ENCODE measurements at regions not wholly inside any gene's neighbourhood (a gene's known extent, or its start where the extent isn't known, plus 50 kb on each side); places are given as distances from the start of the nearest gene placed in this dataset.
"Not testable (repeated sequence)": the region's sequence is repeated elsewhere in the genome, so short reads cannot be mapped to it uniquely, and the experiment has no call there.

GRCh38 chr11:33527738-33528137 lies 172.9 kb downstream of the C11orf91 start:
- H3K27ac Mint-ChIP-seq; H3K27me3 ChIP-seq (ENCODE audit: insufficient read depth, low read length); DNase-seq; H3K9me3 ChIP-seq (ENCODE audit: control insufficient read depth in 1 of 2, low read length in 2 of 2); H3K4me3 Mint-ChIP-seq; POLR2A ChIA-PET (ENCODE audit: partially characterized antibody); H3K36me3 Mint-ChIP-seq; intact Hi-C loops (cut with micrococcal nuclease); H3K4me1 ChIP-seq (ENCODE audit: insufficient read depth, low read length); H3K36me3 ChIP-seq (ENCODE audit: insufficient read depth, low read length); H3K27ac ChIP-seq (ENCODE audit: low read depth, low read length); H3K4me1 Mint-ChIP-seq; CTCF ChIA-PET (ENCODE audit: partially characterized antibody); H3K27me3 Mint-ChIP-seq; H3K4me3 ChIP-seq (ENCODE audit: low read length in 2 of 2): not testable (repeated sequence)
- peaks cover 3 to 36% (median 12%) of the 10 kb centered on the region in 8 donors for H3K9me3 Mint-ChIP-seq

- Mint-ChIP-seq H3K27ac (no peak overlapping the region), H3K36me3 (peaks cover 0 to 1% of the 10 kb centered on the region in 2 donors), H3K27me3 (peaks cover 12 to 14% of the 10 kb centered on the region in 2 donors), H3K9me3 (peaks cover 3 to 36% (median 12%) of the 10 kb centered on the region in 8 donors), H3K4me1 (no peaks in the 10 kb centered on the region), H3K4me3 (no peak overlapping the region)
- Histone ChIP-seq H3K27me3 (ENCODE audit: insufficient read depth, low read length) (no peaks in the 10 kb centered on the region), H3K36me3 (ENCODE audit: insufficient read depth, low read length) (no peaks in the 10 kb centered on the region), H3K9me3 (ENCODE audit: control insufficient read depth in 1 of 2, low read length in 2 of 2) (no peaks in the 10 kb centered on the region), H3K27ac (ENCODE audit: low read depth, low read length) (no peak overlapping the region), H3K4me3 (ENCODE audit: low read length in 2 of 2) (no peak overlapping the region), H3K4me1 (ENCODE audit: insufficient read depth, low read length) (no peaks in the 10 kb centered on the region)
- intact Hi-C loops (cut with micrococcal nuclease): no loop called here
- DNase-seq: no peak
- POLR2A ChIA-PET (ENCODE audit: partially characterized antibody): no interaction called here
- CTCF ChIA-PET (ENCODE audit: partially characterized antibody): no interaction called here
Measured at GRCh38 chr11:33525789-33526188, 174.8 kb downstream of the C11orf91 start.

- DNase-seq: no peak
- H3K27me3 Mint-ChIP-seq: peaks cover 14 to 19% of the 10 kb centered on the region in 2 donors
- peaks cover 0 to 15% (median 4%) of the 10 kb centered on the region in 8 donors for H3K9me3 Mint-ChIP-seq
- no peaks in the 10 kb centered on the region for H3K4me1 ChIP-seq (ENCODE audit: insufficient read depth, low read length)
- H3K36me3 ChIP-seq (ENCODE audit: insufficient read depth, low read length): no peaks in the 10 kb centered on the region
- CTCF ChIA-PET (ENCODE audit: partially characterized antibody): no interaction called here
- no peak overlapping the region for H3K4me3 Mint-ChIP-seq
- intact Hi-C loops (cut with micrococcal nuclease): no loop called here
- no peaks in the 10 kb centered on the region for H3K9me3 ChIP-seq (ENCODE audit: control insufficient read depth in 1 of 2, low read length in 2 of 2)
- H3K27ac Mint-ChIP-seq: no peak overlapping the region
- no peaks in the 10 kb centered on the region for H3K27me3 ChIP-seq (ENCODE audit: insufficient read depth, low read length)
- H3K4me3 ChIP-seq (ENCODE audit: low read length in 2 of 2): no peak overlapping the region
- H3K27ac ChIP-seq (ENCODE audit: low read depth, low read length): no peak overlapping the region
- no peaks in the 10 kb centered on the region for H3K4me1 Mint-ChIP-seq
- no peaks in the 10 kb centered on the region for H3K36me3 Mint-ChIP-seq
- POLR2A ChIA-PET (ENCODE audit: partially characterized antibody): no interaction called here
Measured at GRCh38 chr11:33521384-33521783, 179.2 kb downstream of the C11orf91 start.

GRCh38 chr11:33520112-33520511 lies 180.5 kb downstream of the C11orf91 start:
- intact Hi-C loops (cut with micrococcal nuclease): no loop called here
- CTCF ChIA-PET (ENCODE audit: partially characterized antibody): no interaction called here
- Mint-ChIP-seq H3K9me3 (peaks cover 0 to 7% (median 0%) of the 10 kb centered on the region in 8 donors), H3K27me3 (peaks cover 12 to 21% of the 10 kb centered on the region in 2 donors), H3K36me3 (no peaks in the 10 kb centered on the region), H3K27ac (no peak overlapping the region), H3K4me1 (no peaks in the 10 kb centered on the region), H3K4me3 (no peak overlapping the region)
- H3K4me3 ChIP-seq (ENCODE audit: low read length in 2 of 2): no peak overlapping the region
- no peaks in the 10 kb centered on the region for H3K4me1 ChIP-seq (ENCODE audit: insufficient read depth, low read length)
- POLR2A ChIA-PET (ENCODE audit: partially characterized antibody): no interaction called here
- H3K27me3 ChIP-seq (ENCODE audit: insufficient read depth, low read length): no peaks in the 10 kb centered on the region
- no peaks in the 10 kb centered on the region for H3K36me3 ChIP-seq (ENCODE audit: insufficient read depth, low read length)
- DNase-seq: no peak
- no peak overlapping the region for H3K27ac ChIP-seq (ENCODE audit: low read depth, low read length)
- H3K9me3 ChIP-seq (ENCODE audit: control insufficient read depth in 1 of 2, low read length in 2 of 2): no peaks in the 10 kb centered on the region

GRCh38 chr11:33515347-33515746 lies 185.3 kb downstream of the C11orf91 start:
- Mint-ChIP-seq H3K4me1 (no peaks in the 10 kb centered on the region), H3K27ac (no peak overlapping the region), H3K4me3 (no peak overlapping the region), H3K9me3 (peaks cover 0 to 2% (median 0%) of the 10 kb centered on the region in 8 donors), H3K36me3 (no peaks in the 10 kb centered on the region), H3K27me3 (peaks cover 17 to 18% of the 10 kb centered on the region in 2 donors)
- no peak for DNase-seq
- H3K4me3 ChIP-seq (ENCODE audit: low read length in 2 of 2): no peak overlapping the region
- H3K27ac ChIP-seq (ENCODE audit: low read depth, low read length): no peak overlapping the region
- intact Hi-C loops (cut with micrococcal nuclease): no loop called here
- CTCF ChIA-PET (ENCODE audit: partially characterized antibody): no interaction called here
- no peaks in the 10 kb centered on the region for H3K36me3 ChIP-seq (ENCODE audit: insufficient read depth, low read length)
- no peaks in the 10 kb centered on the region for H3K4me1 ChIP-seq (ENCODE audit: insufficient read depth, low read length)
- POLR2A ChIA-PET (ENCODE audit: partially characterized antibody): no interaction called here
- H3K27me3 ChIP-seq (ENCODE audit: insufficient read depth, low read length): no peaks in the 10 kb centered on the region
- no peaks in the 10 kb centered on the region for H3K9me3 ChIP-seq (ENCODE audit: control insufficient read depth in 1 of 2, low read length in 2 of 2)

GRCh38 chr11:33514079-33514925 lies 186.3 kb downstream of the C11orf91 start:
- Histone ChIP-seq H3K36me3 (ENCODE audit: insufficient read depth, low read length) (no peaks in the 10 kb centered on the region), H3K9me3 (ENCODE audit: control insufficient read depth in 1 of 2, low read length in 2 of 2) (no peaks in the 10 kb centered on the region), H3K4me1 (ENCODE audit: insufficient read depth, low read length) (no peaks in the 10 kb centered on the region), H3K4me3 (ENCODE audit: low read length in 2 of 2) (no peak overlapping the region), H3K27me3 (ENCODE audit: insufficient read depth, low read length) (no peaks in the 10 kb centered on the region), H3K27ac (ENCODE audit: low read depth, low read length) (no peak overlapping the region)
- POLR2A ChIA-PET (ENCODE audit: partially characterized antibody): no interaction called here
- no peak for DNase-seq
- no peaks in the 10 kb centered on the region for H3K4me1 Mint-ChIP-seq
- no peak overlapping the region for H3K4me3 Mint-ChIP-seq
- CTCF ChIA-PET (ENCODE audit: partially characterized antibody): no interaction called here
- peaks cover 0 to 2% (median 0%) of the 10 kb centered on the region in 8 donors for H3K9me3 Mint-ChIP-seq
- peaks cover 14 to 17% of the 10 kb centered on the region in 2 donors for H3K27me3 Mint-ChIP-seq
- no peak overlapping the region for H3K27ac Mint-ChIP-seq
- H3K36me3 Mint-ChIP-seq: no peaks in the 10 kb centered on the region
- intact Hi-C loops (cut with micrococcal nuclease): no loop called here

GRCh38 chr11:33509632-33510031 lies 191.0 kb downstream of the C11orf91 start:
- no peak overlapping the region for H3K27ac Mint-ChIP-seq
- Histone ChIP-seq H3K4me3 (ENCODE audit: low read length in 2 of 2) (no peak overlapping the region), H3K27ac (ENCODE audit: low read depth, low read length) (no peak overlapping the region), H3K36me3 (ENCODE audit: insufficient read depth, low read length) (no peaks in the 10 kb centered on the region), H3K9me3 (ENCODE audit: control insufficient read depth in 1 of 2, low read length in 2 of 2) (no peaks in the 10 kb centered on the region), H3K27me3 (ENCODE audit: insufficient read depth, low read length) (no peaks in the 10 kb centered on the region), H3K4me1 (ENCODE audit: insufficient read depth, low read length) (no peaks in the 10 kb centered on the region)
- POLR2A ChIA-PET (ENCODE audit: partially characterized antibody): no interaction called here
- DNase-seq: no peak
- peaks cover 12 to 18% of the 10 kb centered on the region in 2 donors for H3K27me3 Mint-ChIP-seq
- CTCF ChIA-PET (ENCODE audit: partially characterized antibody): no interaction called here
- intact Hi-C loops (cut with micrococcal nuclease): no loop called here
- no peak overlapping the region for H3K4me3 Mint-ChIP-seq
- no peaks in the 10 kb centered on the region for H3K36me3 Mint-ChIP-seq
- peaks cover 0 to 2% (median 0%) of the 10 kb centered on the region in 8 donors for H3K9me3 Mint-ChIP-seq
- H3K4me1 Mint-ChIP-seq: no peaks in the 10 kb centered on the region
